ENCODE measurements at regions not wholly inside any gene's neighbourhood (a gene's known extent, or its start where the extent isn't known, plus 50 kb on each side); places are given as distances from the start of the nearest gene placed in this dataset.

DNA sequence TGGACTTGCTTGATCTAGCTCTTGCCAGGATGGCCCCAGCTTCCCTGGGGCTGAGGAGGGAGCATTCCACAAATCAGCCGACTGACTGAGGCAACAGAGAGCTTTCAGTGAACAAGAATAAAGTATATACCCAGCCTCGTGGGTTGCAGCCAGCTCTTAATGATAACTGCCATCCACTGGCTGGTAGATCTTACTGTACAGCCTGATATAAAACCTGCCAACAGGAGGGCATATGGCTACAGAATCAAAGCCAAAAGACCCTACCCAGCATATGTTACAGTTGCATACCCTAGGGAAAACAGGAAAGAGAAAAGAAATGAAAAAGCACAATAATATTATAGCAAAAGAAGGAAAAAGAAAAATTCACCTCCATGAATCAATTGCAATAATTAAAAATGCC is 775.9 kb upstream of the KIF2B start:
- TF ChIP-seq, protein P1, sequence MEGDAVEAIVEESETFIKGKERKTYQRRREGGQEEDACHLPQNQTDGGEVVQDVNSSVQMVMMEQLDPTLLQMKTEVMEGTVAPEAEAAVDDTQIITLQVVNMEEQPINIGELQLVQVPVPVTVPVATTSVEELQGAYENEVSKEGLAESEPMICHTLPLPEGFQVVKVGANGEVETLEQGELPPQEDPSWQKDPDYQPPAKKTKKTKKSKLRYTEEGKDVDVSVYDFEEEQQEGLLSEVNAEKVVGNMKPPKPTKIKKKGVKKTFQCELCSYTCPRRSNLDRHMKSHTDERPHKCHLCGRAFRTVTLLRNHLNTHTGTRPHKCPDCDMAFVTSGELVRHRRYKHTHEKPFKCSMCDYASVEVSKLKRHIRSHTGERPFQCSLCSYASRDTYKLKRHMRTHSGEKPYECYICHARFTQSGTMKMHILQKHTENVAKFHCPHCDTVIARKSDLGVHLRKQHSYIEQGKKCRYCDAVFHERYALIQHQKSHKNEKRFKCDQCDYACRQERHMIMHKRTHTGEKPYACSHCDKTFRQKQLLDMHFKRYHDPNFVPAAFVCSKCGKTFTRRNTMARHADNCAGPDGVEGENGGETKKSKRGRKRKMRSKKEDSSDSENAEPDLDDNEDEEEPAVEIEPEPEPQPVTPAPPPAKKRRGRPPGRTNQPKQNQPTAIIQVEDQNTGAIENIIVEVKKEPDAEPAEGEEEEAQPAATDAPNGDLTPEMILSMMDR (IDR thresholded peaks at IDR 0.05): no peak
- TF ChIP-seq EP300 (IDR thresholded peaks at IDR 0.05) (no peak), POLR2A (IDR thresholded peaks at IDR 0.05) (no peak)

All from tibial nerve (tissue), 4 donors.